Epithelial cell of prostate (primary cell): ENCODE measurements at regions not wholly inside any gene's neighbourhood (a gene's known extent, or its start where the extent isn't known, plus 50 kb on each side); places are given as distances from the start of the nearest gene placed in this dataset.
"Not testable (repeated sequence)": the region's sequence is repeated elsewhere in the genome, so short reads cannot be mapped to it uniquely, and the experiment has no call there.

ENCODE experiments used
- DNase-seq: peaks from one replicate; pipeline ENCODE4 v3.0.0-alpha.2; 2011; ENCODE audit warnings: low read depth, low spot score
- H3K27ac ChIP-seq: fragments of 450-650 bp; 2 replicates; pipeline ENCODE4 v1.5.1; 2017; ENCODE audit warnings: mild to moderate bottlenecking

GRCh38 chr9:129311643-129312042 is 133.6 kb upstream of the IER5L start:
- DNase-seq: no peak

GRCh38 chr9:129310666-129311350 is 132.7 kb upstream of the IER5L start:
- DNase-seq: no peak
- no peak overlapping the region for H3K27ac ChIP-seq

More at GRCh38 chr9:129311643-129312042, 133.6 kb upstream of the IER5L start:
- no peak overlapping the region for H3K27ac ChIP-seq

GRCh38 chr9:129309906-129310305 is 131.8 kb upstream of the IER5L start:
- no peak for DNase-seq
- H3K27ac ChIP-seq: no peak overlapping the region

GRCh38 chr9:129309041-129309430 is 131.0 kb upstream of the IER5L start:
- no peak for DNase-seq
- no peak overlapping the region for H3K27ac ChIP-seq

GRCh38 chr9:129307227-129307970 is 129.3 kb upstream of the IER5L start:
- no peak overlapping the region for H3K27ac ChIP-seq
- no peak for DNase-seq

GRCh38 chr9:129306318-129306973 is 128.4 kb upstream of the IER5L start:
- no peak for DNase-seq
- H3K27ac ChIP-seq: no peak overlapping the region

- H3K27ac ChIP-seq: no peak overlapping the region
- no peak for DNase-seq
These were observed 127.2 kb upstream of the IER5L start for GRCh38 chr9:129305246-129305645.

GRCh38 chr9:129301941-129302340 is 123.9 kb upstream of the IER5L start:
- DNase-seq: no peak
- no peak overlapping the region for H3K27ac ChIP-seq

- DNase-seq: not testable (repeated sequence)
These were observed 118.1 kb upstream of the IER5L start for GRCh38 chr9:129296195-129296594.

GRCh38 chr9:129291041-129291501 is 113.0 kb upstream of the IER5L start:
- H3K27ac ChIP-seq: no peak overlapping the region
- DNase-seq: no peak

More at GRCh38 chr9:129296195-129296594, 118.1 kb upstream of the IER5L start:
- not testable (repeated sequence) for H3K27ac ChIP-seq

- no peak for DNase-seq
- H3K27ac ChIP-seq: no peak overlapping the region
These were observed 112.5 kb upstream of the IER5L start for GRCh38 chr9:129290606-129291005.

GRCh38 chr9:129289883-129290282 is 111.8 kb upstream of the IER5L start:
- no peak overlapping the region for H3K27ac ChIP-seq
- DNase-seq: no peak

- no peak overlapping the region for H3K27ac ChIP-seq
- DNase-seq: no peak
These were observed 111.2 kb upstream of the IER5L start for GRCh38 chr9:129289131-129289731.

GRCh38 chr9:129287619-129288305 is 109.7 kb upstream of the IER5L start:
- DNase-seq: no peak

GRCh38 chr9:129285979-129286772 is 108.1 kb upstream of the IER5L start:
- H3K27ac ChIP-seq: no peak overlapping the region
- no peak for DNase-seq

More at GRCh38 chr9:129287619-129288305, 109.7 kb upstream of the IER5L start:
- no peak overlapping the region for H3K27ac ChIP-seq

- DNase-seq: no peak
- no peak overlapping the region for H3K27ac ChIP-seq
These were observed 107.3 kb upstream of the IER5L start for GRCh38 chr9:129285382-129285781.

- no peak overlapping the region for H3K27ac ChIP-seq
- DNase-seq: no peak
These were observed 106.7 kb upstream of the IER5L start for GRCh38 chr9:129284607-129285291.

- H3K27ac ChIP-seq: no peak overlapping the region
These were observed 105.9 kb upstream of the IER5L start for GRCh38 chr9:129283705-129284606.

More at GRCh38 chr9:129283705-129284606, 105.9 kb upstream of the IER5L start:
- no peak for DNase-seq
